ENCODE measurements at regions not wholly inside any gene's neighbourhood (a gene's known extent, or its start where the extent isn't known, plus 50 kb on each side); places are given as distances from the start of the nearest gene placed in this dataset.

- TF ChIP-seq MAFK (IDR thresholded peaks at IDR 0.05; ENCODE audit: low read depth, low read length) = no peak
- TF ChIP-seq MAZ (IDR thresholded peaks at IDR 0.05; ENCODE audit: borderline replicate concordance, low read depth, low read length) = no peak
- no peak for TF ChIP-seq RFX5 (IDR thresholded peaks at IDR 0.05; ENCODE audit: low read depth, low read length)
- TF ChIP-seq USF2 (IDR thresholded peaks at IDR 0.05; ENCODE audit: low read depth, low read length) = no peak
- TF ChIP-seq RAD21 (IDR thresholded peaks at IDR 0.05; ENCODE audit: low read length) = no peak
- TF ChIP-seq CEBPB (IDR thresholded peaks at IDR 0.05; ENCODE audit: low read depth, low read length) = no peak
- TF ChIP-seq BHLHE40 (IDR thresholded peaks at IDR 0.05; ENCODE audit: low read depth, low read length) = no peak
- TF ChIP-seq MXI1 (IDR thresholded peaks at IDR 0.05; ENCODE audit: borderline replicate concordance, low read depth, low read length) = no peak
- TF ChIP-seq SMC3 (IDR thresholded peaks at IDR 0.05; ENCODE audit: low read depth, low read length) = no peak
- no peak for TF ChIP-seq FOS (IDR thresholded peaks at IDR 0.05; ENCODE audit: low read depth, low read length)
- TF ChIP-seq CTCF (conservative IDR thresholded peaks at IDR 0.05; ENCODE audit: low read depth, low read length) = no peak
- TF ChIP-seq ELK1 (IDR thresholded peaks at IDR 0.05; ENCODE audit: borderline replicate concordance, low read depth, low read length) = no peak
- TF ChIP-seq NFE2L2 (IDR thresholded peaks at IDR 0.05; ENCODE audit: low read depth, low read length) = no peak
- Histone ChIP-seq H3K9me3 (ENCODE audit: control insufficient read depth, insufficient read depth, low read length) (no peaks in the 10 kb centered on the region), H2BK20ac (ENCODE audit: low read depth, low read length) (no peak overlapping the region), H3K9me1 (ENCODE audit: insufficient read depth, low read length) (no peaks in the 10 kb centered on the region), H3K56ac (ENCODE audit: extremely low read depth, insufficient read depth, low read length) (no peak overlapping the region), H3K27ac (ENCODE audit: insufficient read depth, low read length) (no peak overlapping the region), H2AK9ac (replicated peaks; ENCODE audit: low read depth, low read length, poor library complexity) (no peak overlapping the region), H3K4me3 (ENCODE audit: insufficient read depth, low read depth, low read length) (no peak overlapping the region), H3K23ac (ENCODE audit: low read depth, low read length) (no peak overlapping the region), H3K4me2 (ENCODE audit: low read depth, low read length) (no peak overlapping the region), H2BK5ac (ENCODE audit: low read depth, low read length, poor library complexity, severe bottlenecking) (no peak overlapping the region), H2BK120ac (ENCODE audit: low read depth, low read length) (no peak overlapping the region), H3K4me1 (ENCODE audit: control insufficient read depth, insufficient read depth, low read length) (no peaks in the 10 kb centered on the region; the same call in 1 of the 2 replicates), H4K5ac (ENCODE audit: low read depth, low read length) (no peak overlapping the region), H2BK15ac (ENCODE audit: low read depth, low read length) (no peak overlapping the region), H3K79me1 (ENCODE audit: low read depth in 1 of 2, low read length in 2 of 2) (no peaks in the 10 kb centered on the region), H3K27me3 (ENCODE audit: control insufficient read depth, insufficient read depth, low read length) (peaks cover 32% of the 10 kb centered on the region), H3K4ac (ENCODE audit: low read depth, low read length) (no peak overlapping the region), H4K8ac (ENCODE audit: low read depth in 2 of 2, low read length in 2 of 2) (no peak overlapping the region), H3K9ac (ENCODE audit: low read depth, low read length) (no peak overlapping the region), H4K20me1 (ENCODE audit: insufficient read depth, low read length) (no peaks in the 10 kb centered on the region), H3K14ac (replicated peaks; ENCODE audit: low read depth, low read length) (no peak overlapping the region), H2AK5ac (ENCODE audit: low read depth, low read length) (no peak overlapping the region), H3K36me3 (ENCODE audit: control insufficient read depth, insufficient read depth, low read length) (no peaks in the 10 kb centered on the region), H3K18ac (ENCODE audit: low read depth, low read length) (no peak overlapping the region), H2AFZ (replicated peaks; ENCODE audit: low read length, poor library complexity) (no peak overlapping the region), H4K91ac (ENCODE audit: insufficient read depth, low read depth, low read length) (no peak overlapping the region)
- intact Hi-C loops (cut with micrococcal nuclease) = no loop called here
- DNase-seq (no peak), ATAC-seq (ENCODE audit: low read depth) (no peak)
- ChIA-PET POLR2A (ENCODE audit: unreplicated experiment) (no interaction called here), CTCF (interaction anchor here (0.6 to 0.7 kb wide), 2 partner anchors 10 to 113 kb away, joined by 3 to 4 read pairs; no protein-coding TSS in a partner anchor)
- BruUV-seq (replicated peaks) = no TSS peak
- dilution Hi-C loops (cut with HindIII; ENCODE audit: low sequenced_read_pairs, unreplicated experiment) = no loop called here
- 80% methylated on average over 4 of the region's 8 CpGs; no CpG with 5 or more reads in 1 of the 2 experiments for WGBS, 2 experiments (ENCODE audit: extremely low coverage in 2 of 2, insufficient read length in 1 of 2)
- in situ Hi-C loops (cut with MboI; ENCODE audit: low sequenced_read_pairs) = no loop called here
These were observed 81.1 kb upstream of the VGLL4 start for GRCh38 chr3:11724615-11725339.

Measured in IMR-90 (cell line).